Stimulated activated CD4-positive, alpha-beta T cell treated with anti-CD3 and anti-CD28 coated beads, Interleukin-2, amount 100 ng/mL, for 48 hours (primary cell): ENCODE measurements at regions not wholly inside any gene's neighbourhood (a gene's known extent, or its start where the extent isn't known, plus 50 kb on each side); places are given as distances from the start of the nearest gene placed in this dataset.

Experiments
- DNase-seq, 2 donors: peaks; one replicate each; pipeline ENCODE4 v3.0.0-alpha.2; 2020

DNA sequence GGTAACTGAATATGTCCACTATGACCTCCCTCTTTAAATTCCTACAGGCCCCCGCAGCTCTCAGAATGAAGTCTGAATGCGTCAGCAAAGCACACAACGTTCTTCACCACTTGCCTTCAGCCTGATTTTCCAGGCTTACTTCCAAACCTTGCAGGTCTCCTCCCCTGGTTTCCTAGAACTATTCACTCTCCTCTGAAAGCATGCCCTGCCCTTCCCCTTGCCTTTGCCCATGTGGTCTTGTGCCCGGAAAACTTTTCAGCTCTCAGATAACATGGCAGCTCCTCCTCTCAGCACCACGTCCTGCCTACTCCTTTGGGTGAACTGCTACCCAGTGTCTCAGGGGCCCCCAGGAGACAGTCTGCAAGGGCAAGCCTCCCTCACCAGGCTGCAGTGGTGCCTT lies 268.5 kb upstream of the LDB2 start:
- no peak for DNase-seq

DNA sequence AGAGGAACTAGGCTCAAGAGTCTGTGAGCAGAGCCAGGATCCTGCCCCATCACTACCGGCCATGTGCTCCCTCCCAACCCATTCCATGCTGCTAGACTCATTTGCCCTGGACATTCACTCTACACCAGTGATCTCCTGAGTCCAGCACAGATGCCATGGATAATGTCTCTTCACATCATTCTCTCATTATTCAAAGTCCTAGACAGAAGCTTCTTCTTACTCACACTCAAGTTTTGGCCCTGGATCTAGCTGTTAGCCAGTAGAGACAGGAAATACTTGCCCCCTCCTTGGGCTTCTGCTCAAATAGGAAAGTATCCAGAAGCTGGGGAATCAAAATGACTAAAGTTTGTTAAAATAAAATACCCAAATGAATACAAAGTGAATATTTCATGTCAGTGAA lies 266.8 kb upstream of the LDB2 start:
- DNase-seq: no peak

- DNase-seq: no peak
Observed at GRCh38 chr4:17164666-17165065, 266.2 kb upstream of the LDB2 start.

- DNase-seq: no peak
Observed at GRCh38 chr4:17163156-17163771, 264.8 kb upstream of the LDB2 start.

DNA sequence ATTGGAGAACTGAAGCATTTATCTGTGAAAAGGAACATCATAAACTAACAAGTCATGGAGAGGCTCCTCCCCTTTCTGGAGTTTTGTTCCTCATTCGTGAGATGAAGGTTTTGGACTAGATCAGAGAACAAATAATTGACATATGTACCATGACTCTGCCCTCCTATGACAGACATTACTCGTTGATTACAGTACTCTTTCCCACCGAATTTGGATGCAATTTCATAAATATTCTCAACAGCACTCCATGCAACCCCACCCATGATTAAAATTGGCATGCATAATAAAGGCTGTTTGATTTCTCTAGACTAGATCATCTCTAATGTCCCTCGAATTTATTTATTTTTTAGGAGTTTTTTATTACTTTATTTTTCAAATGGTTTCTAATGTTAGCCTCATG lies 258.9 kb upstream of the LDB2 start:
- no peak for DNase-seq

DNA sequence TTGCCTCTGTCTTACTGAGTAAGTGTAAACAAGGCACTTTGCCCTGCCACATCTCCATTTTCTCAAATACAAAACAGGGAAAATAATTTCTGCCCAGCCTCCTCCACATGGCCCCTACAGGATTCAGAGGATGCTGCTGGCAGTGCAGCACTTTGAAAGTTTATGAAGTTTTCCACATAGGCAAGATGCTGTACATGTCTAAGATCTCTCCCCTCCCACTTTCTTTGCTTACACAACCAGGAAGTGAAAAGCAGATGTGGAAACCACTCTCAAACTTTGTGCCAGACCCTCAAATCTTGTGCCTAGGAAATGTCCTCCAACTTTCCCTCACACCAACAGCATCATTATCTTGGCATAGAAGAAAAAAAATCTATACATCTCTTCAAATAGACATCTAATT lies 257.0 kb upstream of the LDB2 start:
- no peak for DNase-seq

DNA sequence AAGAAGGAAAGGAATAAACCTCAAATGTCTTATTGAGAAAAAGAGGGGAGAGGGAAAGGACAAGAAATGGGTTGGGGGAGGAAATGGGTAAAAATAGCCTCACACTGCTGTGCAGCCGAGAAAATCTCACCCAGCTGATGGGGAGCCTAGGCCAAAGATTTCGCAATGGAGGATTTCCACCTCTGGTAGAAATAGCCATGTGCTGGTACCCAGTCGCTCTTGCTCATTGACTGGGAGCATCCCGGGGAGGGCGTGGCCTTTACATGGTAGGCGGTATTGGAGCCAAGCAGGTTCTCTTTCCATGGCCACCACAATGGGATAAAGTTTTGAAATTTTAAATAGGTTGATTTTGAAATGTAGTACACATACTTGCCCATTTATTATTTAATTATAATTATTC lies 255.1 kb upstream of the LDB2 start:
- DNase-seq: no peak

DNA sequence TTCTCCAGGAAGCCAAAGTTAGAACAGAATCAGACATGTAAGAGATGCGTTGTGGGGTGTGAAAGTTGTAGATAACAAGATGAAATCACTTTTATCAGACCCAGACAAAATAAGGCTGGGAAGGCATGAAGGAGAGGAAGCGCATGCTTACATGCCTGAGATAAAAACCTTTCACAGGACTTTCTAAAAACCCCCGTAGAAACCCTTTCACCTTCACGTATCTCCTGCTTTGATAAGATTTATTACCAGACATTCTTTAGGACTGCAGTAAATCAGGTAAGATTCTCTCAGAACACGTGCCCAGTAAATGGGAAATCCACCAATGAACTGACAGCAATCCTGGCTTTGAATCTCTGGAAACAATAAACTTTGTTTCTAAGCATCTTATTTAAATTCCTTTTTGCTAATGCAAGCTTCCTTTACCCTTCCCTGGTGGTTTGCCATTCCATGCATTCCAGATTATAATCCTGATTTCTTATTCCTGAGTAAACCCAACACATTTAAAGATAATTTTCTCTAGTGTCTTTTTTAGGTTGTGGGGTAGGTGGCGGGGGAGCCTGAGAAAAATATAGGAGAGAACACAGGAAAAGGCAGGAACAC lies 254.6 kb upstream of the LDB2 start:
- no peak for DNase-seq

DNA sequence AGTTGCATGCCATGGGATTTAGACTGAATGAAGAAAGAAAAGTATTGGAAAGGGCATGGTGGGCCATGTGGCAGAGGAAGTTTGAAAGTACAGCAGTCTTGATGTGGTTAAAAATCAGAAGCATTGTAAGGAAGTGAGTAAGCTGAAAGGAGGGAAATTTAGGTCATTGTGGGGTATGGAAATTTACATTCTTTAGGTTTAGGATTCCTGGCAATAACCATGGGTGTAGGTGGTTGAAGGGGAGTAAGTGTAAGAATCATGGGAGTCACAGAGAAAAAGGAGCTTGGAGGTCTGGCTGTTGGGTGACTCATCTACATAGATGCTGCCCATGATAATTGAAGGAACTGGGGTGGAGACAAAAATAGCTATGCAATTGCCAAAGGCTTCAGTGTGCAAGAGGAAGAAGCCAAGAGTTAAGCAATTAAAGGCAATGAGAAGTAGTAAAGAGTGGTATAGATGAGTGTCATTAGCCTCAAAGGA lies 243.8 kb upstream of the LDB2 start:
- DNase-seq: no peak

DNA sequence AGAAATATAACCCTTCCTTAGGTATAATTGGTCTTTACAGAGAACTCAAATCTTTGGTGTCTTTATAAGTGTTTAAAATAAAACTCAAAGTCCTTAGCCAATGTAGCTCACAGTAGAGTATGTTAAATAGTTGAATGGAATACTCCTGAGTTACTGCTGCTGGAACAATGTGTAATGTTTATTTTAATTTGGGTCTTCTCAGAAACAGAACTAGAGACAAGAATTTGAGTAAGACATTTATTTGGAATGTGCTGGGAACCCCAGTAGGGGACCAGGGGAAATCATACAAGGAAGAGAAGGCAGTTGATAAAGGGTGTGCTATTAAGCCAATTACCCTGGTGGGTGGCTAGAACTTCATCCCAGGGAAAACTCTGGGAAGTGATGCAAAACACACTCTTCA lies 240.4 kb upstream of the LDB2 start:
- DNase-seq: no peak

DNA sequence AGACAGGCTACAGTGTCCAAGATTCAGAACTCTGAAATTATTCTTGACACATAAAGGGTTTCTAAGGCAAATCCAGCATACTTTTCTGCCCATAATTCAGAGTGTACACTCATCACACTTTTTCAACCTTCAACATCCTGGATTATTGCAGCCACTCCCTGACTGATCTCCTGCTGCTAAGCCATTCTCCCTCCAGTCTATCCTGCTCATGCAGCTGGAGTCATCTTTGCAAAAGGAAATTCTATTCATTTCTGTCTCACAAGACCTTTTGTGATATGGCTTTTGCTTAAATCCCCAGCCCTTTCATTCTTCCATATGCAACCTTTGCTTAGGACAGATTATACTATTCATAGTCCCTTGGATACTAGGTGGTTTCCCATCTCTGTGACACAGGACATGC lies 236.1 kb upstream of the LDB2 start:
- no peak for DNase-seq

- no peak for DNase-seq
Observed at GRCh38 chr4:17134100-17134499, 235.7 kb upstream of the LDB2 start.

DNA sequence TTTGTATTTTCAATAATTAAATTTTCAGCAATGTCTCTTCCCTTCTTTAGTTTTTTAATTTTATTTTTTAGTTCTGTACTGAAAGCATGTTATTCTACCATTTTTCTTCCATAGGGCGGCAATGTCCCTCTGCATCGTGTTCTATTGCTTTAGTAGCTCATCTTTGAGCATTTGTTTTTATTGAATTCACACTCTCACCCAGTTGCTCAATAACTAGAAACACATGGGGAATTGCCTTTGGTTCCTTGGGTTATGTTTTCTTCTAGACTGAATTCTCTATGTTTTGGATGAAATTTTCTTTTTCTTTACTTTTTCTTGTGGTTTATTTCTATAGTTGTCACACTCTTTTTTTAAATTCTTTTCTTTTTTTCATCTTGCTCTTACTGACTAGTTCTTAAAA lies 233.8 kb upstream of the LDB2 start:
- no peak for DNase-seq

GRCh38 chr4:17128268-17128667 lies 229.8 kb upstream of the LDB2 start:
- DNase-seq: no peak

- DNase-seq: no peak
Observed at GRCh38 chr4:17126321-17126966, 228.0 kb upstream of the LDB2 start.

DNA sequence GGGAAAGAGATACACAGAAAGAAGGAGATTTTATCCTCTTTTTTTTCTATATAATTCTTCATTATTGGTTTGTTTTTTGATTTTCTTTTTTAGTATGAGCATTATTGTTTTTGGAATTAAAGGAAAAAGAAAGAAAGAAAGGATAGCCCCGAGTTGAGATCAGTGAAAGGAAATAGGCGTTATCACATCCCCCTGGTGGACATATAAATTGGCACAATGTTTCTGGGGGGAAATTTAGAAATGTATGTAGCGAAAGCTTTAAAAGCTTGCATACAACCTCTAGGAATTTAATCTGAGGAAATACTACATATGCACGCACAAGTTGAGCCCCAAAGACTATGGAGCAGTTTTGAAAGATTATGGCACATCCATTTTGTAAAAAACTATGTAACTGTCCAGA lies 226.3 kb upstream of the LDB2 start:
- no peak for DNase-seq

- no peak for DNase-seq
Observed at GRCh38 chr4:17120761-17121160, 222.3 kb upstream of the LDB2 start.

DNA sequence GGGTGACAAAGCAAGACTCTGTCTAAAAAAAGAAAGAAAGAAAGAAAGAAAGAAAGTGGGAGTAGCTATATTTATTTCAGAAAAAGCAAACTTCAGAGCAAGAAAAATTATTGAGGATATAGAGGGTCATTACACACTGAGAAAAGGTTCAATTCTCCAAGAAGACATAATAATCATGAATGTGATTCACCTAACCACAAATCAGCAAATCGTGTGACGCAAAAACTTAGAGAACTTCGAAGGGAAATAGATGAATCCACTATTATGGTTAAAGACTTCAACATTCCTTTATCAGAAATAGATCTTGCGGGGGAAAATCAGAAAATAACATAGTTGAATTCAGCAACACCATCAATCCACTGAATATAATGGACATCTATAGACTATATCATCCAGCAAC lies 219.3 kb upstream of the LDB2 start:
- DNase-seq: no peak

DNA sequence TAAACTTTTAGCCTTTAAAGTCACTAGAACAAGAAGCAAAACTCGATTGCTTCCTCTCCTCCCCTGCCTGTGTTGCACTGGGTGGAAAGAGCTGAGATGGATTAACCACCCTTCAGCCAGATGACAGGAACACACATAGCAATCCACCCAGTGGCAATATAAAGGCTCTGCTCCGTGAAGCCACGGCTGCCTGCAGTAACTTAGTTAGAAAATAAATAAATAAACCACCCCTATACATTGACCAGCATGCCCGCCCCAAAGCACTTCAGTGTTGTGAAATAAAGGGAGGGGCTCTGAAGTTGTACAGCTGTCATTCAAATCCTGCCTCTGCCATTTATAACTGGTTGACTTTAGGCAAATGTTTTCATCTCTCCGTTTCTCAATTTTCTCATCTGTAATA lies 217.1 kb upstream of the LDB2 start:
- DNase-seq: no peak

DNA sequence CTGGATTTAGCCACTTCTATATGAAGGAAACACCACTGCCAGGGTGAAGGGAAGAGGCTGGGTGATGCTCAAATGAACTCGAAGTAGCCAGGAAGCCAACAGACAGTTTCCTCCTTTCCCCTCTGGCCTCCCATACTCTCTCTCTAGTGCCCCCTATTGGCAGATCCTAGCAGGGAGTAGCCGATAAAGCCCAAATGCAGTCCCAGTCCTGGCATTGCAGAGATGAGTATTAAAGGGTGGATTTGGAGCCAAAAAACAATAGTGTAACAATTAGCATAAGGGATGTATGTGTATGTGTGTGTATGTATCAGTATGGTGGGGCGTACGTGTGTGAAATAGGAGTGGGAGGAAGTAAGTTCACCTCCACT lies 213.8 kb upstream of the LDB2 start:
- no peak for DNase-seq

GRCh38 chr4:17109126-17109525 lies 210.7 kb upstream of the LDB2 start:
- DNase-seq: no peak

GRCh38 chr4:17103231-17103630 lies 204.8 kb upstream of the LDB2 start:
- no peak for DNase-seq

- no peak for DNase-seq
Observed at GRCh38 chr4:17098996-17099395, 200.6 kb upstream of the LDB2 start.

DNA sequence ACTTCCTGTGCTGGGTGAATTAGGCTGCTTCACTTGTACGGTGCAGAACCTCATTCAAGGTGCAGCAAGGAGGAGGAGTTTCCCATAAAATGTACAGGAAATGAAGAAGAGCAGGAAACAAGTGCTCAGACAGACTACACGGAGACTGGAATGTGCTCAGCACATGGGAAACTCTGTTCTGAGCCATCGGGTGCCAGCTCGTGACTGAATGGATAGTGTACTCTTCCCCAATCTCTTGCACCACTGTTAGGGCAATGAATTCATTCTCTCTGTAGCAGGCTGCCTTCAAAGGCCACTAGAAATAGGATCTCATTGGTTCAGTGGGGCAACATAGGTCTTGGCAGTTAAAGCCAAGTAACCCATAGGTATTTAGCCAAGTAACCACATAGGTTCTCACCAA lies 200.0 kb upstream of the LDB2 start:
- DNase-seq: no peak

DNA sequence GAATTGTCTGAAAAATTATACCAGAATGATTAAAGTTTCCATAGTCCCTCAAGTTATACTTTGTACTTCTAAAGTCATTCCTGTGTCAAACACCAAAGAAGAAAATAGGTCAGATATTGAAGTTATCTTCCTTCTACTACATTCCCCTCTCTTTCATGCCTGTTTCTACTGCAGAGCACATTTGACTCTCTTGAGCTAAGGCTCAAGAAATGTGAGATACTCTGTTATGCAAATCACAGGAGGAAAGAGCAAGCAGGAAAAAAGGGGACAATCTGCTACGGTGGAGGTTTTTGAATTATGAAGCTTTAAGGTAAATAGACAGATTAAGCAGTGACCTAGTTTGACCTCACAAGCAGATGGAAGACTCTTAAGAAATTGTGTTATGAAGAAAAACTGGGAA lies 198.9 kb upstream of the LDB2 start:
- DNase-seq: no peak
